DND-41 (cell line): ENCODE measurements at regions not wholly inside any gene's neighbourhood (a gene's known extent, or its start where the extent isn't known, plus 50 kb on each side); places are given as distances from the start of the nearest gene placed in this dataset.

Experiments used
- ATAC-seq: fragments of 200-7000 bp; cut with Tn5 transposase; 3 replicates; pipeline ENCODE4 v1.9.1; 2021; ENCODE audit warnings: low read depth; ENCODE audit not compliant: insufficient read depth
- DNase-seq: peaks from one replicate; pipeline ENCODE4 v3.0.0-alpha.2; 2020
- H2AFZ ChIP-seq: 2 replicates; pipeline ENCODE4 v1.6.0; 2012; ENCODE audit warnings: low read depth, low read length
- H3K27ac ChIP-seq: 2 replicates; pipeline ENCODE4 v1.5.1; 2012; ENCODE audit warnings: low read length, inconsistent platforms
- H3K27me3 ChIP-seq: fragments of 200-600 bp; sonication (generic); 2 replicates; pipeline ENCODE4 v1.6.0; 2012; ENCODE audit warnings: low read length, mild to moderate bottlenecking, inconsistent platforms; ENCODE audit not compliant: insufficient read depth, poor library complexity
- H3K36me3 ChIP-seq: 2 replicates; pipeline ENCODE4 v1.5.1; 2012; ENCODE audit warnings: low read length, inconsistent platforms; ENCODE audit not compliant: insufficient read depth
- H3K4me1 ChIP-seq: 2 replicates; pipeline ENCODE4 v1.5.1; 2012; ENCODE audit warnings: mild to moderate bottlenecking, low read length; ENCODE audit not compliant: insufficient read depth
- H3K4me2 ChIP-seq: 2 replicates; pipeline ENCODE4 v1.6.0; 2012; ENCODE audit warnings: mild to moderate bottlenecking, moderate library complexity, low read length, inconsistent platforms; ENCODE audit not compliant: insufficient read depth
- H3K4me3 ChIP-seq, 2 experiments: fragments of 200-600 bp in 1 of 2; shearing (Covaris generic) in 1 of 2; 2 replicates each; pipeline ENCODE4 v1.5.1; 2012 to 2016; ENCODE audit warnings: inconsistent platforms in 2 of 2, low read length in 2 of 2, mild to moderate bottlenecking in 2 of 2, low read depth in 1 of 2, moderate library complexity in 1 of 2
- H3K79me2 ChIP-seq: 2 replicates; pipeline ENCODE4 v1.6.0; 2012; ENCODE audit warnings: low read length, inconsistent platforms; ENCODE audit not compliant: insufficient read depth
- H3K9ac ChIP-seq: 2 replicates; pipeline ENCODE4 v1.6.0; 2012; ENCODE audit warnings: low read depth, mild to moderate bottlenecking, inconsistent platforms, low read length, moderate library complexity
- H3K9me3 ChIP-seq: 2 replicates; pipeline ENCODE4 v1.5.1; 2012; ENCODE audit warnings: low read length, moderate library complexity, mild to moderate bottlenecking, inconsistent platforms; ENCODE audit not compliant: insufficient read depth, severe bottlenecking
- H4K20me1 ChIP-seq: 2 replicates; pipeline ENCODE4 v1.6.0; 2012; ENCODE audit warnings: low read length; ENCODE audit not compliant: insufficient read depth
- CTCF ChIP-seq: IDR thresholded peaks from 2 replicates; pipeline ENCODE4 v1.5.1; 2012; ENCODE audit warnings: borderline replicate concordance, low read length, moderate library complexity, mild to moderate bottlenecking; ENCODE audit not compliant: poor library complexity, severe bottlenecking; ENCODE audit errors: extremely low read depth
- EZH2 ChIP-seq: IDR thresholded peaks from 3 replicates; pipeline ENCODE4 v1.6.1; 2012; ENCODE audit warnings: borderline replicate concordance, low read depth, mild to moderate bottlenecking, moderate library complexity, low read length, inconsistent platforms; ENCODE audit not compliant: severe bottlenecking

- H3K9ac ChIP-seq: no peak overlapping the region
- DNase-seq: no peak
- H3K27me3 ChIP-seq: peaks cover 6% of the 10 kb centered on the region
- H3K27ac ChIP-seq: no peak overlapping the region
- H3K4me2 ChIP-seq: no peak overlapping the region
- ATAC-seq: no peak
- no peaks in the 10 kb centered on the region for H3K79me2 ChIP-seq
- H3K4me1 ChIP-seq: no peaks in the 10 kb centered on the region
- no peaks in the 10 kb centered on the region for H3K9me3 ChIP-seq
- no peaks in the 10 kb centered on the region for H4K20me1 ChIP-seq
- no peak overlapping the region for H2AFZ ChIP-seq
- TF ChIP-seq EZH2 (no peak), CTCF (no peak)
- H3K4me3 ChIP-seq: no peak overlapping the region
- H3K36me3 ChIP-seq: no peaks in the 10 kb centered on the region
Observed at GRCh38 chr18:75860166-75860565, 432.7 kb upstream of the SMIM21 start.

GRCh38 chr18:75859533-75859932, 432.0 kb upstream of the SMIM21 start:
- ATAC-seq (no peak), DNase-seq (no peak)
- Histone ChIP-seq H3K27me3 (peaks cover 3% of the 10 kb centered on the region), H3K36me3 (no peaks in the 10 kb centered on the region), H3K4me1 (no peaks in the 10 kb centered on the region), H3K27ac (no peak overlapping the region), H3K4me3 (no peak overlapping the region), H4K20me1 (no peaks in the 10 kb centered on the region), H3K4me2 (no peak overlapping the region), H3K9me3 (no peaks in the 10 kb centered on the region), H2AFZ (no peak overlapping the region), H3K9ac (no peak overlapping the region), H3K79me2 (no peaks in the 10 kb centered on the region)
- no peak for TF ChIP-seq CTCF

- no peaks in the 10 kb centered on the region for H3K4me1 ChIP-seq
- peaks cover 3% of the 10 kb centered on the region for H3K27me3 ChIP-seq
- H3K9me3 ChIP-seq: no peaks in the 10 kb centered on the region
- H3K36me3 ChIP-seq: no peaks in the 10 kb centered on the region
- H3K4me3 ChIP-seq: no peak overlapping the region
- no peak overlapping the region for H3K9ac ChIP-seq
- TF ChIP-seq EZH2: no peak
- H3K79me2 ChIP-seq: no peaks in the 10 kb centered on the region
- ATAC-seq (no peak), DNase-seq (no peak)
- H2AFZ ChIP-seq: no peak overlapping the region
- no peak overlapping the region for H3K4me2 ChIP-seq
- H3K27ac ChIP-seq: no peak overlapping the region
- H4K20me1 ChIP-seq: no peaks in the 10 kb centered on the region
Observed at GRCh38 chr18:75858754-75859153, 431.3 kb upstream of the SMIM21 start.

GRCh38 chr18:75857558-75857957, 430.1 kb upstream of the SMIM21 start:
- Histone ChIP-seq H3K79me2 (no peaks in the 10 kb centered on the region), H3K9ac (no peak overlapping the region), H3K36me3 (no peaks in the 10 kb centered on the region), H4K20me1 (no peaks in the 10 kb centered on the region), H3K27ac (no peak overlapping the region), H2AFZ (no peak overlapping the region), H3K4me2 (no peak overlapping the region), H3K4me3 (no peak overlapping the region), H3K27me3 (peaks cover 3% of the 10 kb centered on the region), H3K4me1 (no peaks in the 10 kb centered on the region), H3K9me3 (no peaks in the 10 kb centered on the region)
- ATAC-seq (no peak), DNase-seq (no peak)
- no peak for TF ChIP-seq EZH2
- TF ChIP-seq CTCF: no peak
